ENCODE measurements at regions not wholly inside any gene's neighbourhood (a gene's known extent, or its start where the extent isn't known, plus 50 kb on each side); places are given as distances from the start of the nearest gene placed in this dataset.

- H3K27me3 ChIP-seq, result no peaks in the 10 kb centered on the region
Observed at GRCh38 chr20:24236963-24237362, 232.5 kb upstream of the SYNDIG1 start.

GRCh38 chr20:24236201-24236600 is 233.2 kb upstream of the SYNDIG1 start:
- TF ChIP-seq CTCF (IDR thresholded peaks at IDR 0.05), result no peak
- Histone ChIP-seq H3K27ac (no peak overlapping the region), H3K4me1 (no peaks in the 10 kb centered on the region), H3K27me3 (no peaks in the 10 kb centered on the region), H3K36me3 (no peaks in the 10 kb centered on the region), H3K9me3 (no peaks in the 10 kb centered on the region), H3K4me3 (no peak overlapping the region)
- no peak for DNase-seq (ENCODE audit: low spot score)

More at GRCh38 chr20:24236963-24237362, 232.5 kb upstream of the SYNDIG1 start:
- H3K4me1 ChIP-seq, result no peaks in the 10 kb centered on the region
- no peaks in the 10 kb centered on the region for H3K9me3 ChIP-seq
- no peak for DNase-seq (ENCODE audit: low spot score)
- no peak overlapping the region for H3K27ac ChIP-seq
- no peak for TF ChIP-seq CTCF (IDR thresholded peaks at IDR 0.05)
- no peaks in the 10 kb centered on the region for H3K36me3 ChIP-seq
- H3K4me3 ChIP-seq, result no peak overlapping the region

- Histone ChIP-seq H3K9me3 (no peaks in the 10 kb centered on the region), H3K27ac (no peak overlapping the region), H3K4me1 (no peaks in the 10 kb centered on the region), H3K36me3 (no peaks in the 10 kb centered on the region), H3K4me3 (no peak overlapping the region), H3K27me3 (no peaks in the 10 kb centered on the region)
- TF ChIP-seq CTCF (IDR thresholded peaks at IDR 0.05), result no peak
- DNase-seq (ENCODE audit: low spot score), result no peak
Observed at GRCh38 chr20:24235296-24236175, 233.9 kb upstream of the SYNDIG1 start.

GRCh38 chr20:24227600-24227999 is 239.0 kb upstream of the GGTLC1 start:
- H3K9me3 ChIP-seq, result no peaks in the 10 kb centered on the region
- no peak overlapping the region for H3K4me3 ChIP-seq
- DNase-seq (ENCODE audit: low spot score), result no peak
- H3K36me3 ChIP-seq, result no peaks in the 10 kb centered on the region
- TF ChIP-seq CTCF (IDR thresholded peaks at IDR 0.05), result no peak
- no peaks in the 10 kb centered on the region for H3K4me1 ChIP-seq
- H3K27ac ChIP-seq, result no peak overlapping the region
- no peaks in the 10 kb centered on the region for H3K27me3 ChIP-seq

- H3K36me3 ChIP-seq, result no peaks in the 10 kb centered on the region
- H3K4me3 ChIP-seq, result no peak overlapping the region
- TF ChIP-seq CTCF (IDR thresholded peaks at IDR 0.05), result no peak
- H3K27ac ChIP-seq, result no peak overlapping the region
- DNase-seq (ENCODE audit: low spot score), result no peak
- no peaks in the 10 kb centered on the region for H3K9me3 ChIP-seq
- no peaks in the 10 kb centered on the region for H3K4me1 ChIP-seq
- no peaks in the 10 kb centered on the region for H3K27me3 ChIP-seq
Observed at GRCh38 chr20:24212494-24212893, 223.9 kb upstream of the GGTLC1 start.

GRCh38 chr20:24211972-24212371 is 223.4 kb upstream of the GGTLC1 start:
- no peaks in the 10 kb centered on the region for H3K27me3 ChIP-seq
- no peaks in the 10 kb centered on the region for H3K4me1 ChIP-seq
- H3K4me3 ChIP-seq, result no peak overlapping the region
- DNase-seq (ENCODE audit: low spot score), result no peak
- H3K9me3 ChIP-seq, result no peaks in the 10 kb centered on the region
- no peak overlapping the region for H3K27ac ChIP-seq
- TF ChIP-seq CTCF (IDR thresholded peaks at IDR 0.05), result no peak
- no peaks in the 10 kb centered on the region for H3K36me3 ChIP-seq
